ENCODE measurements at regions not wholly inside any gene's neighbourhood (a gene's known extent, or its start where the extent isn't known, plus 50 kb on each side); places are given as distances from the start of the nearest gene placed in this dataset.
"Not testable (repeated sequence)": the region's sequence is repeated elsewhere in the genome, so short reads cannot be mapped to it uniquely, and the experiment has no call there.

GRCh38 chr13:90652036-90652435 lies 695.5 kb upstream of the MIR17HG start:
- DNase-seq (ENCODE audit: low read depth): no peak
- TF ChIP-seq, protein P1, sequence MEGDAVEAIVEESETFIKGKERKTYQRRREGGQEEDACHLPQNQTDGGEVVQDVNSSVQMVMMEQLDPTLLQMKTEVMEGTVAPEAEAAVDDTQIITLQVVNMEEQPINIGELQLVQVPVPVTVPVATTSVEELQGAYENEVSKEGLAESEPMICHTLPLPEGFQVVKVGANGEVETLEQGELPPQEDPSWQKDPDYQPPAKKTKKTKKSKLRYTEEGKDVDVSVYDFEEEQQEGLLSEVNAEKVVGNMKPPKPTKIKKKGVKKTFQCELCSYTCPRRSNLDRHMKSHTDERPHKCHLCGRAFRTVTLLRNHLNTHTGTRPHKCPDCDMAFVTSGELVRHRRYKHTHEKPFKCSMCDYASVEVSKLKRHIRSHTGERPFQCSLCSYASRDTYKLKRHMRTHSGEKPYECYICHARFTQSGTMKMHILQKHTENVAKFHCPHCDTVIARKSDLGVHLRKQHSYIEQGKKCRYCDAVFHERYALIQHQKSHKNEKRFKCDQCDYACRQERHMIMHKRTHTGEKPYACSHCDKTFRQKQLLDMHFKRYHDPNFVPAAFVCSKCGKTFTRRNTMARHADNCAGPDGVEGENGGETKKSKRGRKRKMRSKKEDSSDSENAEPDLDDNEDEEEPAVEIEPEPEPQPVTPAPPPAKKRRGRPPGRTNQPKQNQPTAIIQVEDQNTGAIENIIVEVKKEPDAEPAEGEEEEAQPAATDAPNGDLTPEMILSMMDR (IDR thresholded peaks at IDR 0.05; ENCODE audit: insufficient read depth, low read length): no peak
- no peak overlapping the region for H3K4me3 ChIP-seq (ENCODE audit: low read depth, low read length)

- no peak overlapping the region for H3K4me3 ChIP-seq (ENCODE audit: low read depth, low read length)
- DNase-seq (ENCODE audit: low read depth): no peak
- TF ChIP-seq, protein P1 (IDR thresholded peaks at IDR 0.05; ENCODE audit: insufficient read depth, low read length): no peak
Observed at GRCh38 chr13:90654970-90655369, 692.5 kb upstream of the MIR17HG start.

DNA sequence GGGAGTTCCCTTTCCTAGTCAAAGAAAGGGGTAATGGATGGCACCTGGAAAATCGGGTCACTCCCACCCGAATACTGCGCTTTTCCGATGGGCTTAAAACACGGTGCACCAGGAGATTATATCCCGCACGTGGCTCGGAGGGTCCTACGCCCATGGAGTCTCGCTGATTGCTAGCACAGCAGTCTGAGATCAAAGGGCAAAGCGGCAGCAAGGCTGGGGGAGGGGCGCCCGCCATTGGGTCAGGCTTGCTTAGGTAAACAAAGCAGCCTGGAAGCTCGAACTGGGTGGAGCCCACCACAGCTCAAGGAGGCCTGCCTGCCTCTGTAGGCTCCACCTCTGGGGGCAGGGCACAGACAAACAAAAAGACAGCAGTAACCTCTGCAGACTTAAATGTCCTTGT lies 683.3 kb upstream of the MIR17HG start:
- H3K4me3 ChIP-seq (ENCODE audit: low read depth, low read length): not testable (repeated sequence)

GRCh38 chr13:90673746-90674145 lies 673.7 kb upstream of the MIR17HG start:
- DNase-seq (ENCODE audit: low read depth): no peak
- TF ChIP-seq, protein P1 (IDR thresholded peaks at IDR 0.05; ENCODE audit: insufficient read depth, low read length): no peak
- H3K4me3 ChIP-seq (ENCODE audit: low read depth, low read length): no peak overlapping the region

More for the DNA sequence above, 683.3 kb upstream of the MIR17HG start:
- DNase-seq (ENCODE audit: low read depth): not testable (repeated sequence)

DNA sequence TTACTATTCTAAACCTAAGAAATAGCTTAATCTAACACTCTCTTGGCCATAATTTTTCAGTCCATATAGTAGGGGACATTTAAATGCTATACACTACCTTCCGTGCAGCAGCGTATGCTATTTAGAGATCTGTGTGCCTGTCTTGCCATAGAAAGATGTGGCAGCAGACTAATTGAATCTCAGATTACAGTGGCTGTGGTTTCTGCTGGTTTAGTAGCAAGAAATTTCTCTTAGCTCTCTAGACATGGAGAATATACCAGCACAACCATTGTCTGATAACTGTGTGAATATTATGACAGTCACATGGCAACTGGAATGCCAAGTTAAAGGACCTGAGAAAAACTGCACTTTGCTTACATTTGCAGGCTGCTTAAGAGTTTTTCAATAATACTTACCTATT lies 672.4 kb upstream of the MIR17HG start:
- no peak overlapping the region for H3K4me3 ChIP-seq (ENCODE audit: low read depth, low read length)
- TF ChIP-seq, protein P1 (IDR thresholded peaks at IDR 0.05; ENCODE audit: insufficient read depth, low read length): no peak
- DNase-seq (ENCODE audit: low read depth): no peak

DNA sequence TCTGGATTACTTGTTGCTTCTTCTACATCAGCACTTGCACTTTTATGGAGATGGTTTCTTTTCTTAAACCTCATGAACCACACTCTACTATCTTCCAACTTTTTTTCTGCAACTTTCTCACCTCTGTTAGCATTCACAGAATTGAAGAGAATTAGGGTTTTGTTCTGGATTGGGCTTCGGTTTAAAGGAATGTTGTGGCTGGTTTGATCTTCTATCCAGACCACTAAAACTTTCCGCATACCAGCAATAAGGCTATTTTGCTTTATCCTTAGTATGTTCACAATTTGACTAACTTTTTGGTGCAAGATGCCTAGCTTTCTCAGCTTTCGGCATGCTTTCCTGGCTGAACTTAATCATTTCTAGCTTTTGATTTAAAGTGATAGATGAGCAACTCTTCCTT lies 666.7 kb upstream of the MIR17HG start:
- H3K4me3 ChIP-seq (ENCODE audit: low read depth, low read length): no peak overlapping the region
- no peak for DNase-seq (ENCODE audit: low read depth)
- TF ChIP-seq, protein P1 (IDR thresholded peaks at IDR 0.05; ENCODE audit: insufficient read depth, low read length): no peak

DNA sequence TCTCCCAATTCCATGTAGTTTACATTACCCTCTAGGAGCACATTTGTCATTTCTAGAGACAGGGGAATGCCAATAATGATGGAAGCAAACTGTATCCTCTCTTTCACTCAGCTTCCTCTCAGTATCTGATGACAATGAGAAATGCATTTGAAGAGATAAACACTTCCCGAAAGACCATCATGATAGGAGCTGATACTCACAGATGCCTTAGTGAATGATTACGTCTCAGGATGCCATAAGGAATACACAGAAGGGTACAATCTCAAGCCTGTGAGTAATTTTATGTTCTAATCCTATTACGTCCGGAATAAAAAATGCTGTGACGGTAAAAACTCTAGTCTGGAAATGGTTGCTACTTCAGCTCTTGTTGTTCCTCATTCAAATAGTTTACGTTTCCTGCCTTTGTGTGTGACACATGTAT lies 663.8 kb upstream of the MIR17HG start:
- no peak for DNase-seq (ENCODE audit: low read depth)
- TF ChIP-seq, protein P1 (IDR thresholded peaks at IDR 0.05; ENCODE audit: insufficient read depth, low read length): no peak
- H3K4me3 ChIP-seq (ENCODE audit: low read depth, low read length): no peak overlapping the region
